Activated B cell treated with CpG ODN at 0.5 μM for 24 hours (primary cell): ENCODE measurements at regions not wholly inside any gene's neighbourhood (a gene's known extent, or its start where the extent isn't known, plus 50 kb on each side); places are given as distances from the start of the nearest gene placed in this dataset.

Experiments
- ATAC-seq: fragments of 200-7000 bp; cut with Tn5 transposase; one replicate; pipeline ENCODE4 v1.10.0; 2021; ENCODE audit warnings: low read depth, mild to moderate bottlenecking, moderate library complexity
- CTCF ChIA-PET: fragments of 350-600 bp; sonication (Branson Sonifier 250); formaldehyde crosslinking; loops from one replicate; lab custom pipeline; 2021; ENCODE audit warnings: antibody characterized with exemption; lab: Charles Lee
- POLR2A ChIA-PET: fragments of 350-600 bp; sonication (Branson Sonifier 250); formaldehyde crosslinking; loops from one replicate; lab custom pipeline; 2021; ENCODE audit warnings: antibody characterized with exemption; lab: Charles Lee
- DNase-seq: peaks from one replicate; pipeline ENCODE4 v3.0.0; 2022
- H3K27ac Mint-ChIP-seq: one replicate; pipeline ENCODE4 v1.8.0; 2020; ENCODE audit warnings: mixed read lengths
- H3K27me3 Mint-ChIP-seq: one replicate; pipeline ENCODE4 v1.8.0; 2021; ENCODE audit warnings: mixed read lengths
- H3K36me3 Mint-ChIP-seq: one replicate; pipeline ENCODE4 v1.8.0; 2021; ENCODE audit warnings: low read depth, mixed read lengths
- H3K4me1 Mint-ChIP-seq: one replicate; pipeline ENCODE4 v1.8.0; 2021; ENCODE audit warnings: mixed read lengths
- H3K4me3 Mint-ChIP-seq: one replicate; pipeline ENCODE4 v1.8.0; 2020; ENCODE audit warnings: mild to moderate bottlenecking, mixed read lengths
- H3K9me3 Mint-ChIP-seq: one replicate; pipeline ENCODE4 v1.8.0; 2020; ENCODE audit warnings: mixed read lengths
- intact Hi-C: fragments of 100-400 bp; cut with micrococcal nuclease; formaldehyde crosslinking; loops from one replicate; pipeline ENCODE4 v1.15.1; 2024
- TF ChIP-seq, protein P1 (sequence below): fragments of 200-600 bp; IDR thresholded peaks from one replicate; pipeline ENCODE4 v1.8.0; 2022; ENCODE audit warnings: antibody characterized with exemption, mild to moderate bottlenecking

- POLR2A ChIA-PET: no interaction called here
- Mint-ChIP-seq H3K27ac (no peak overlapping the region), H3K36me3 (no peaks in the 10 kb centered on the region), H3K4me1 (no peaks in the 10 kb centered on the region), H3K9me3 (no peaks in the 10 kb centered on the region), H3K27me3 (no peaks in the 10 kb centered on the region), H3K4me3 (no peak overlapping the region)
- TF ChIP-seq, protein P1, sequence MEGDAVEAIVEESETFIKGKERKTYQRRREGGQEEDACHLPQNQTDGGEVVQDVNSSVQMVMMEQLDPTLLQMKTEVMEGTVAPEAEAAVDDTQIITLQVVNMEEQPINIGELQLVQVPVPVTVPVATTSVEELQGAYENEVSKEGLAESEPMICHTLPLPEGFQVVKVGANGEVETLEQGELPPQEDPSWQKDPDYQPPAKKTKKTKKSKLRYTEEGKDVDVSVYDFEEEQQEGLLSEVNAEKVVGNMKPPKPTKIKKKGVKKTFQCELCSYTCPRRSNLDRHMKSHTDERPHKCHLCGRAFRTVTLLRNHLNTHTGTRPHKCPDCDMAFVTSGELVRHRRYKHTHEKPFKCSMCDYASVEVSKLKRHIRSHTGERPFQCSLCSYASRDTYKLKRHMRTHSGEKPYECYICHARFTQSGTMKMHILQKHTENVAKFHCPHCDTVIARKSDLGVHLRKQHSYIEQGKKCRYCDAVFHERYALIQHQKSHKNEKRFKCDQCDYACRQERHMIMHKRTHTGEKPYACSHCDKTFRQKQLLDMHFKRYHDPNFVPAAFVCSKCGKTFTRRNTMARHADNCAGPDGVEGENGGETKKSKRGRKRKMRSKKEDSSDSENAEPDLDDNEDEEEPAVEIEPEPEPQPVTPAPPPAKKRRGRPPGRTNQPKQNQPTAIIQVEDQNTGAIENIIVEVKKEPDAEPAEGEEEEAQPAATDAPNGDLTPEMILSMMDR: no peak
- CTCF ChIA-PET: no interaction called here
- no peak for ATAC-seq
- intact Hi-C loops: no loop called here
- DNase-seq: no peak
These were observed 432.8 kb upstream of the LCORL start for GRCh38 chr4:18454349-18454748.

- no peak overlapping the region for H3K4me3 Mint-ChIP-seq
- ATAC-seq (no peak), DNase-seq (no peak)
- H3K27ac Mint-ChIP-seq: no peak overlapping the region
- ChIA-PET CTCF (no interaction called here), POLR2A (no interaction called here)
- TF ChIP-seq, protein P1: no peak
- H3K36me3 Mint-ChIP-seq: no peaks in the 10 kb centered on the region
- no peaks in the 10 kb centered on the region for H3K4me1 Mint-ChIP-seq
- H3K9me3 Mint-ChIP-seq: peaks cover 8% of the 10 kb centered on the region
- H3K27me3 Mint-ChIP-seq: no peaks in the 10 kb centered on the region
- intact Hi-C loops: no loop called here
These were observed 423.6 kb upstream of the LCORL start for GRCh38 chr4:18445110-18445509.

GRCh38 chr4:18444206-18444605 lies 422.7 kb upstream of the LCORL start:
- H3K36me3 Mint-ChIP-seq: no peaks in the 10 kb centered on the region
- intact Hi-C loops: no loop called here
- TF ChIP-seq, protein P1: no peak
- H3K9me3 Mint-ChIP-seq: peaks cover 8% of the 10 kb centered on the region
- no peak overlapping the region for H3K4me3 Mint-ChIP-seq
- H3K4me1 Mint-ChIP-seq: no peaks in the 10 kb centered on the region
- no peaks in the 10 kb centered on the region for H3K27me3 Mint-ChIP-seq
- ChIA-PET CTCF (no interaction called here), POLR2A (no interaction called here)
- H3K27ac Mint-ChIP-seq: no peak overlapping the region
- ATAC-seq (no peak), DNase-seq (no peak)

- H3K4me3 Mint-ChIP-seq: no peak overlapping the region
- intact Hi-C loops: no loop called here
- DNase-seq (no peak), ATAC-seq (no peak)
- CTCF ChIA-PET: no interaction called here
- POLR2A ChIA-PET: no interaction called here
- H3K9me3 Mint-ChIP-seq: peaks cover 8% of the 10 kb centered on the region
- no peaks in the 10 kb centered on the region for H3K27me3 Mint-ChIP-seq
- no peaks in the 10 kb centered on the region for H3K36me3 Mint-ChIP-seq
- H3K27ac Mint-ChIP-seq: no peak overlapping the region
- TF ChIP-seq, protein P1: no peak
- H3K4me1 Mint-ChIP-seq: no peaks in the 10 kb centered on the region
These were observed 421.4 kb upstream of the LCORL start for GRCh38 chr4:18442957-18443356.

DNA sequence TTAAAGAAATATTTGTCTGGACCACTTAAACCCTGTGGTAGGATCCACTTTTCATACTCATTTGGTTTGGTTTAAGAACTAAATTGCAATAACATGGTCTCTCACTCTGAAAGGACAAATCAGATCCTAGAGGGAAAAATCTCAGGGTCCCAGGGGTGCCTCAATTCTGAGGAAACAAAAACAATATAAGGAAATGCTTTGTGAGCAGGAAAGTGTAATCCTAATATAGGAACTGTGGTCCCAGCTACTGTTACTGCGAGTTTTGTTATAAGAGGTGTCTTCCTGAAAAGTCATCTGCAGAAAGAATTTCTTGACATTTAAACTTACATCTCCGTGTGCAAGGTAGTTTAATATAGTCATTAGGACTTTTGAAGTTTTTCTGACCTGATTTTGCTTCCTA lies 420.1 kb upstream of the LCORL start:
- no peak overlapping the region for H3K4me3 Mint-ChIP-seq
- H3K27ac Mint-ChIP-seq: no peak overlapping the region
- DNase-seq: no peak
- POLR2A ChIA-PET: no interaction called here
- H3K27me3 Mint-ChIP-seq: no peaks in the 10 kb centered on the region
- intact Hi-C loops: no loop called here
- TF ChIP-seq, protein P1: no peak
- no peak for ATAC-seq
- no peaks in the 10 kb centered on the region for H3K36me3 Mint-ChIP-seq
- H3K9me3 Mint-ChIP-seq: peaks cover 8% of the 10 kb centered on the region
- CTCF ChIA-PET: no interaction called here
- no peaks in the 10 kb centered on the region for H3K4me1 Mint-ChIP-seq
